Mesendoderm (in vitro differentiated cells): ENCODE measurements at regions not wholly inside any gene's neighbourhood (a gene's known extent, or its start where the extent isn't known, plus 50 kb on each side); places are given as distances from the start of the nearest gene placed in this dataset.
A peak's percentile ranks its signal among the peaks of the same experiment; 100 is the strongest.

Experiments
- DNase-seq: peaks from one replicate; pipeline ENCODE4 v3.0.0; 2013
- H2AK5ac ChIP-seq: 2 replicates; pipeline ENCODE4 v1.6.1; 2013; ENCODE audit warnings: low read length, inconsistent platforms
- H2BK120ac ChIP-seq: 2 replicates; pipeline ENCODE4 v1.6.1; 2013; ENCODE audit warnings: low read depth, mild to moderate bottlenecking, low read length, moderate library complexity, mixed read lengths
- H2BK15ac ChIP-seq: replicated peaks from 2 replicates; pipeline ENCODE4 v1.6.1; 2013; ENCODE audit warnings: low read depth, mild to moderate bottlenecking, moderate library complexity
- H2BK5ac ChIP-seq: 2 replicates; pipeline ENCODE4 v1.6.1; 2013; ENCODE audit warnings: low read length, inconsistent platforms
- H3K18ac ChIP-seq: 2 replicates; pipeline ENCODE4 v1.6.1; 2013; ENCODE audit warnings: mild to moderate bottlenecking, low read length, mixed read lengths
- H3K23ac ChIP-seq: one replicate; pipeline ENCODE4 v1.6.1; 2013; ENCODE audit warnings: low read length
- H3K27ac ChIP-seq: 2 replicates; pipeline ENCODE4 v1.5.1; 2013; ENCODE audit warnings: low read depth, mild to moderate bottlenecking, inconsistent platforms, low read length, moderate library complexity
- H3K27me3 ChIP-seq: 2 replicates; pipeline ENCODE4 v1.6.1; 2013; ENCODE audit warnings: low read length, control low read depth, mild to moderate bottlenecking, inconsistent platforms; ENCODE audit not compliant: insufficient read depth, poor library complexity
- H3K36me3 ChIP-seq: 2 replicates; pipeline ENCODE4 v1.6.1; 2013; ENCODE audit warnings: low read length, inconsistent platforms; ENCODE audit not compliant: control insufficient read depth, insufficient read depth
- H3K4ac ChIP-seq: one replicate; pipeline ENCODE4 v1.6.1; 2013; ENCODE audit warnings: low read depth, mild to moderate bottlenecking, low read length, moderate library complexity
- H3K4me1 ChIP-seq: 2 replicates; pipeline ENCODE4 v1.6.1; 2013; ENCODE audit warnings: low read depth, low read length, inconsistent platforms; ENCODE audit not compliant: control insufficient read depth
- H3K4me2 ChIP-seq: 2 replicates; pipeline ENCODE4 v1.6.1; 2013; ENCODE audit warnings: low read length
- H3K4me3 ChIP-seq: 2 replicates; pipeline ENCODE4 v1.5.1; 2013; ENCODE audit warnings: mild to moderate bottlenecking, low read length
- H3K56ac ChIP-seq: one replicate; pipeline ENCODE4 v1.6.1; 2013; ENCODE audit warnings: low read length
- H3K79me1 ChIP-seq: 2 replicates; pipeline ENCODE4 v1.6.1; 2013; ENCODE audit warnings: low read length, inconsistent platforms
- H3K79me2 ChIP-seq: 2 replicates; pipeline ENCODE4 v1.6.1; 2013; ENCODE audit warnings: mild to moderate bottlenecking, low read length; ENCODE audit not compliant: control insufficient read depth, insufficient read depth
- H3K9ac ChIP-seq: 2 replicates; pipeline ENCODE4 v1.6.1; 2013; ENCODE audit warnings: low read length, inconsistent platforms
- H4K5ac ChIP-seq: one replicate; pipeline ENCODE4 v1.6.1; 2013; ENCODE audit warnings: low read length
- H4K8ac ChIP-seq: one replicate; pipeline ENCODE4 v1.6.1; 2013; ENCODE audit warnings: low read depth, mild to moderate bottlenecking, control low read depth, low read length, moderate library complexity
- WGBS: extraction: QIAGEN DNeasy Blood & Tissue Kit; methylation state at CpG from one replicate; pipeline ENCODE4 v1.1.7; 2013; ENCODE audit warnings: low lambda C conversion rate, missing lambda C conversion rate; ENCODE audit not compliant: insufficient coverage; ENCODE audit errors: extremely low coverage; 5-methylcytosine and 5-hydroxymethylcytosine counted together

DNA sequence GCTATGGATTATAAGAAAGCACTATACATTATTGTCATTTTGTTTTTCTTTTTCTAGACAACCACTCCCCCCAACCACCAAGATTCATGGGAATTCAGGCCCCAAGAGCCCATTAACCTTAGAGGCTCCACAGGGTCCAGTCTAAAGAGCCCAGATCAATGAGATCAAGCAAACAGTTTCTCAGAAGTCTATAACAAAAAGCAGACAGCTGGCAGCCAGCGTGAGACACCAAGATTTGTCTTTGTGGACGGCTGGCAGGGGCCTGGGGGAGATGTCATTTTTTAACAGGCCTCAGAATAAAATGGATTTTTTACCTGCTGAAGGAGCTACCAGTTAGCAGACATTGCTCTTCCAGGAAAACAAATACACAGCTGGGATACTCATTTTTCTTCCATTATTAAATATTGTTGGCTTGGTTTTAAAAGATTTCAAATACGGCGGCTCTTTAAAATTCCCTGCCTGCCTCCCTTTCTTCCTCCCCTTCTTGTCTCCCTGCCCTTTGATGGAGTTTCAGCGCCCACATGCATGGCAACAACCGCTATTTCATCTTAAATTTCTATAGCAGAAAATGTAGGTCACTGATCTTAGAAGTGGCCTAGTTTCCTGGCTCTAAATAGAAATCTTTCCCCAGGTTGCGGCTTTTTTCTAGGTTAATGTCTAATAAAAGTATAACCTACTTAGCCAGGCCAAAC, 130.6 kb downstream of the FAM174B start:
- H2BK120ac ChIP-seq = no peak overlapping the region
- no CpG with 5 or more reads among the region's 7 CpGs for WGBS
- DNase-seq = no peak

DNA sequence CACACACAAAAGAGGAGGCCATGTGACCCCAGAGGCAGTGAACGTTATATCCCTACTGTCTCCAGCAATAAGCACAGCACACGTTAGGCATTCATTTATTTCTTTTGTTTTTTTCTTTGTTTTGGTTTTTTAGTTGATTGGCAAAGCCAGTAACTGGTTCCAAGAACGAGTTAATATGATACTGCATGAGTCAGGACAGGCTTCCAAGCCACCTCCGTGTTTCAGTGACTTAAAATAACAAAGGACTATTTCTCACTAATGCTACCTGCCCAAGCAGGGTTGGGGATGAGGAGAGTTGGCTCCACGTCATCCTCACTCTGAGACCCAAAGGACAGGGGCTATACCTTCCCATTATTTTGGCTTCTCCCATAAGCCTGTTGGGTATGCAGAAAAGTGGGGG, 130.5 kb downstream of the ST8SIA2 start:
- Histone ChIP-seq H3K9ac (no peak overlapping the region), H2BK15ac (no peak overlapping the region), H3K79me2 (no peaks in the 10 kb centered on the region), H3K36me3 (no peaks in the 10 kb centered on the region), H3K27me3 (no peaks in the 10 kb centered on the region), H3K4me3 (no peak overlapping the region), H2BK5ac (no peak overlapping the region), H3K18ac (no peak overlapping the region), H4K5ac (no peak overlapping the region), H3K56ac (peak overlapping the region; percentile 4), H3K23ac (no peak overlapping the region), H3K4ac (no peak overlapping the region), H3K4me2 (no peak overlapping the region), H3K27ac (no peak overlapping the region), H4K8ac (no peak overlapping the region), H2AK5ac (no peak overlapping the region), H3K79me1 (no peaks in the 10 kb centered on the region), H3K4me1 (no peaks in the 10 kb centered on the region), H2BK120ac (no peak overlapping the region)
- WGBS = no CpG with 5 or more reads among the region's 5 CpGs
- DNase-seq = no peak

More for the DNA sequence above, 130.6 kb downstream of the FAM174B start:
- no peaks in the 10 kb centered on the region for H3K36me3 ChIP-seq
- no peak overlapping the region for H4K8ac ChIP-seq
- H3K27me3 ChIP-seq = no peaks in the 10 kb centered on the region
- no peak overlapping the region for H2BK5ac ChIP-seq
- H3K9ac ChIP-seq = no peak overlapping the region
- no peak overlapping the region for H3K23ac ChIP-seq
- peak overlapping the region; percentile 37 for H2BK15ac ChIP-seq
- H3K79me1 ChIP-seq = no peaks in the 10 kb centered on the region
- H4K5ac ChIP-seq = no peak overlapping the region
- no peak overlapping the region for H3K56ac ChIP-seq
- no peak overlapping the region for H2AK5ac ChIP-seq
- peak overlapping the region; percentile 56 for H3K18ac ChIP-seq
- H3K4me1 ChIP-seq = no peaks in the 10 kb centered on the region
- H3K4me3 ChIP-seq = no peak overlapping the region
- H3K4ac ChIP-seq = no peak overlapping the region
- no peak overlapping the region for H3K27ac ChIP-seq
- no peak overlapping the region for H3K4me2 ChIP-seq
- no peaks in the 10 kb centered on the region for H3K79me2 ChIP-seq

DNA sequence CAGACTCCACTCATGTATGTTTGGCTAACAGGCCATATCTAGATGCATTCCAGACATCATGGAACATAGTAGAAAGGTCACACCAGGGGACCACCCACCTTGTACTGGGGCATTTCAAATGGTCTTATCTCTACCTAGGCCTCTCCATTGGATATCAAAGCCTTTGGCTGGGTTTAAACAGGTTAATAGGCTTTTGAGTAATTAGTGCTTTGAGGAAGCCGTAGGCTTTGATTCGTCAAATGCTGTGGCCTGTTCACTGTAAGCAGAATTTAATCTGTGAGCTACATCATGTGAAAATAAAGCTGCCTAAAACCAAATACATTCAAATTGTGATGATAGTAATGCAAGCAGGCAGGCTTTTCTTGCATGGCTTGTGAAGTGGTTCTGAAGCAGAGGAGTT, 129.5 kb downstream of the ST8SIA2 start:
- no peak overlapping the region for H2BK120ac ChIP-seq
- peak; percentile 68 for DNase-seq
- no peak overlapping the region for H3K4me3 ChIP-seq
- no peak overlapping the region for H3K4me2 ChIP-seq
- H2BK15ac ChIP-seq = no peak overlapping the region
- no peaks in the 10 kb centered on the region for H3K79me1 ChIP-seq
- no peak overlapping the region for H4K8ac ChIP-seq
- H3K27me3 ChIP-seq = no peaks in the 10 kb centered on the region
- H3K4me1 ChIP-seq = no peaks in the 10 kb centered on the region
- no peak overlapping the region for H3K18ac ChIP-seq
- H2AK5ac ChIP-seq = no peak overlapping the region
- H4K5ac ChIP-seq = no peak overlapping the region
- no peak overlapping the region for H3K56ac ChIP-seq
- H3K36me3 ChIP-seq = no peaks in the 10 kb centered on the region
- H3K4ac ChIP-seq = no peak overlapping the region
- no peak overlapping the region for H2BK5ac ChIP-seq
- H3K23ac ChIP-seq = no peak overlapping the region
- no peak overlapping the region for H3K27ac ChIP-seq
- H3K79me2 ChIP-seq = no peaks in the 10 kb centered on the region
- no CpG with 5 or more reads among the region's 2 CpGs for whole genome bisulfite sequencing
- H3K9ac ChIP-seq = no peak overlapping the region

DNA sequence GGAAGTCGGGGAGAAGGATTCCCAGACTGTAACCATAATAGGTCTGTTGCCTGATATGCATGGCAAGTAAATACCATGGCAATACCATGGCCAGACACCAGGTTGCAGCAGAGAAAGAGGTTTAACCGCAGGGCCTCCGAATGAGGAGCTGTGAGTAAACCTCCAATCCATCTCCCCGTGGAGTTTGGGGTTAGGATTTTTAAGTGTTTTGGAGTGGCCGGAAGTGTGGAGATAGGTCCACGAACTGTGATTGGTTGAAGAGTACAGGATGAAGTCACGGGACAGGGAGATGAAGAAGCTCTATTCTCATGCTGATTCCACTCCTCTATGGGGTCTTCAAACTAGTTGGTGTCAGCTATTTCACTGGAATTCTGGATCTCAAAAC, 127.9 kb downstream of the ST8SIA2 start:
- H2BK120ac ChIP-seq = no peak overlapping the region

DNA sequence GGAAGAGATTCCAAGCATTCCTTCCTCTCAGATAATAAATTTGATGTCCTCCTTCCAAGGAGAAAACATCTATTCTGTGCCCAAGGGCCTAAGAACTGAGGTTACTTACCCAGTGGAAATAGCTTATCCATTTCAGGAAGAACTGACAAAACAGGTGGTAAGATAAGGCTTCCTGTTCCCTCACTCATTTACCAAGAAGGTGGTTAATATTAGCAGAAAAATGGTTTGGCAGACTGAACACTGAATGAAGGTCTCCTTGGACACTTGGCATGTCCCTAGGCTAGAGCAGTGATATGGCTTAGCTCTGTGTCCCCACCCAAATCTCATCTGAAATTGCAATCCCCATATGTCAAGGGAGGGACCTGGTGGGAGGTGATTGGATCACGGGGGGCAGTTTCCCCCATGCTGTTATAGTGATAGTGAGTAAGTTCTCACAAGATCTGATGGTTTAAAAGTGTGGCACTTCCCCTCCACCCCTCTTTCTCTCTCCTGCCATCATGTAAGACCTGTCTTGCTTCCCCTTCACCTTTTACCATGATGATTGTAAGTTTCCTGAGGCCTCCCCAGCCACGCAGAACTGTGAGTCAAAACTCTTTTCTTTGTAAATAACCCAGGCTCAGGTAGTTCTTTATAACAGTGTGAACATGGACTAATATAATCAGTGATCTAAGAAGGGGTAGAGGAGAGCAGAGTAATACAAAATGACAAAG, 127.4 kb downstream of the ST8SIA2 start:
- Histone ChIP-seq H3K23ac (no peak overlapping the region), H2BK15ac (no peak overlapping the region), H3K9ac (no peak overlapping the region), H2BK5ac (no peak overlapping the region), H4K5ac (no peak overlapping the region), H2BK120ac (no peak overlapping the region), H3K36me3 (no peaks in the 10 kb centered on the region), H3K18ac (no peak overlapping the region), H3K4me2 (no peak overlapping the region), H3K27ac (no peak overlapping the region), H2AK5ac (peak overlapping the region; percentile 46), H4K8ac (no peak overlapping the region), H3K4me3 (no peak overlapping the region), H3K79me2 (no peaks in the 10 kb centered on the region), H3K27me3 (no peaks in the 10 kb centered on the region), H3K56ac (peak overlapping the region; percentile 44), H3K79me1 (no peaks in the 10 kb centered on the region), H3K4ac (no peak overlapping the region), H3K4me1 (no peaks in the 10 kb centered on the region)
- DNase-seq = peak; percentile 66
- WGBS = no CpG with 5 or more reads among the region's 2 CpGs

More for the DNA sequence above, 127.9 kb downstream of the ST8SIA2 start:
- no peaks in the 10 kb centered on the region for H3K27me3 ChIP-seq
- no peak overlapping the region for H3K23ac ChIP-seq
- no peaks in the 10 kb centered on the region for H3K79me1 ChIP-seq
- H3K9ac ChIP-seq = no peak overlapping the region
- no peak overlapping the region for H4K8ac ChIP-seq
- H3K4me2 ChIP-seq = no peak overlapping the region
- WGBS = no CpG with 5 or more reads among the region's 7 CpGs
- H2BK15ac ChIP-seq = no peak overlapping the region
- peak; percentile 96 for DNase-seq
- no peak overlapping the region for H3K56ac ChIP-seq
- no peaks in the 10 kb centered on the region for H3K4me1 ChIP-seq
- H3K79me2 ChIP-seq = no peaks in the 10 kb centered on the region
- no peak overlapping the region for H3K4ac ChIP-seq
- no peaks in the 10 kb centered on the region for H3K36me3 ChIP-seq
- H4K5ac ChIP-seq = no peak overlapping the region
- no peak overlapping the region for H3K18ac ChIP-seq
- H3K4me3 ChIP-seq = no peak overlapping the region
- H3K27ac ChIP-seq = no peak overlapping the region
- no peak overlapping the region for H2AK5ac ChIP-seq
- H2BK5ac ChIP-seq = no peak overlapping the region
